Parathyroid adenoma (tissue), 2 donors: ENCODE measurements at regions not wholly inside any gene's neighbourhood (a gene's known extent, or its start where the extent isn't known, plus 50 kb on each side); places are given as distances from the start of the nearest gene placed in this dataset.
"Not testable (repeated sequence)": the region's sequence is repeated elsewhere in the genome, so short reads cannot be mapped to it uniquely, and the experiment has no call there.

Experiments
- H2AFZ ChIP-seq: fragments of 300-600 bp; sonication (generic); one replicate; pipeline ENCODE4 v1.7.0; 2017; ENCODE audit warnings: antibody characterized with exemption, mild to moderate bottlenecking
- H3K27ac ChIP-seq: fragments of 300-600 bp; sonication (generic); one replicate; pipeline ENCODE4 v1.7.0; 2017
- H3K27me3 ChIP-seq: fragments of 300-600 bp; sonication (generic); one replicate; pipeline ENCODE4 v1.7.0; 2017; ENCODE audit warnings: low read length; ENCODE audit not compliant: control insufficient read depth, insufficient read depth
- H3K36me3 ChIP-seq: fragments of 300-600 bp; sonication (generic); one replicate; pipeline ENCODE4 v1.7.0; 2017; ENCODE audit warnings: low read length; ENCODE audit not compliant: control insufficient read depth, insufficient read depth
- H3K4me1 ChIP-seq: fragments of 300-600 bp; sonication (generic); one replicate; pipeline ENCODE4 v1.7.0; 2017; ENCODE audit warnings: control low read depth
- H3K4me2 ChIP-seq: fragments of 300-600 bp; sonication (generic); one replicate; pipeline ENCODE4 v1.7.0; 2017; ENCODE audit warnings: low read length
- H3K4me3 ChIP-seq: fragments of 300-600 bp; sonication (generic); one replicate; pipeline ENCODE4 v1.7.0; 2017; ENCODE audit warnings: low read depth, low read length
- H3K79me2 ChIP-seq: fragments of 300-600 bp; sonication (generic); one replicate; pipeline ENCODE4 v1.7.0; 2017; ENCODE audit warnings: control low read depth
- H3K9ac ChIP-seq: fragments of 300-600 bp; sonication (generic); one replicate; pipeline ENCODE4 v1.7.0; 2017; ENCODE audit warnings: mild to moderate bottlenecking
- H3K9me3 ChIP-seq: fragments of 300-600 bp; sonication (generic); one replicate; pipeline ENCODE4 v1.7.0; 2017; ENCODE audit warnings: low read length; ENCODE audit not compliant: control insufficient read depth
- TF ChIP-seq, protein P1 (sequence below): fragments of 300-600 bp; sonication (generic); IDR thresholded peaks from one replicate; pipeline ENCODE4 v1.7.0; 2017; ENCODE audit warnings: antibody characterized with exemption, mild to moderate bottlenecking
- donor health status: primary hyperparathyroidism.

GRCh38 chr20:30630761-30631160 lies 626.7 kb upstream of the DEFB115 start:
- H3K36me3 ChIP-seq: no peaks in the 10 kb centered on the region
- H3K79me2 ChIP-seq: no peaks in the 10 kb centered on the region
- H3K4me1 ChIP-seq: no peaks in the 10 kb centered on the region
- H3K27me3 ChIP-seq: no peaks in the 10 kb centered on the region
- no peak overlapping the region for H2AFZ ChIP-seq
- no peak overlapping the region for H3K4me2 ChIP-seq
- no peak overlapping the region for H3K27ac ChIP-seq
- no peak overlapping the region for H3K9ac ChIP-seq
- no peak overlapping the region for H3K4me3 ChIP-seq
- no peaks in the 10 kb centered on the region for H3K9me3 ChIP-seq
- TF ChIP-seq, protein P1, sequence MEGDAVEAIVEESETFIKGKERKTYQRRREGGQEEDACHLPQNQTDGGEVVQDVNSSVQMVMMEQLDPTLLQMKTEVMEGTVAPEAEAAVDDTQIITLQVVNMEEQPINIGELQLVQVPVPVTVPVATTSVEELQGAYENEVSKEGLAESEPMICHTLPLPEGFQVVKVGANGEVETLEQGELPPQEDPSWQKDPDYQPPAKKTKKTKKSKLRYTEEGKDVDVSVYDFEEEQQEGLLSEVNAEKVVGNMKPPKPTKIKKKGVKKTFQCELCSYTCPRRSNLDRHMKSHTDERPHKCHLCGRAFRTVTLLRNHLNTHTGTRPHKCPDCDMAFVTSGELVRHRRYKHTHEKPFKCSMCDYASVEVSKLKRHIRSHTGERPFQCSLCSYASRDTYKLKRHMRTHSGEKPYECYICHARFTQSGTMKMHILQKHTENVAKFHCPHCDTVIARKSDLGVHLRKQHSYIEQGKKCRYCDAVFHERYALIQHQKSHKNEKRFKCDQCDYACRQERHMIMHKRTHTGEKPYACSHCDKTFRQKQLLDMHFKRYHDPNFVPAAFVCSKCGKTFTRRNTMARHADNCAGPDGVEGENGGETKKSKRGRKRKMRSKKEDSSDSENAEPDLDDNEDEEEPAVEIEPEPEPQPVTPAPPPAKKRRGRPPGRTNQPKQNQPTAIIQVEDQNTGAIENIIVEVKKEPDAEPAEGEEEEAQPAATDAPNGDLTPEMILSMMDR: no peak

DNA sequence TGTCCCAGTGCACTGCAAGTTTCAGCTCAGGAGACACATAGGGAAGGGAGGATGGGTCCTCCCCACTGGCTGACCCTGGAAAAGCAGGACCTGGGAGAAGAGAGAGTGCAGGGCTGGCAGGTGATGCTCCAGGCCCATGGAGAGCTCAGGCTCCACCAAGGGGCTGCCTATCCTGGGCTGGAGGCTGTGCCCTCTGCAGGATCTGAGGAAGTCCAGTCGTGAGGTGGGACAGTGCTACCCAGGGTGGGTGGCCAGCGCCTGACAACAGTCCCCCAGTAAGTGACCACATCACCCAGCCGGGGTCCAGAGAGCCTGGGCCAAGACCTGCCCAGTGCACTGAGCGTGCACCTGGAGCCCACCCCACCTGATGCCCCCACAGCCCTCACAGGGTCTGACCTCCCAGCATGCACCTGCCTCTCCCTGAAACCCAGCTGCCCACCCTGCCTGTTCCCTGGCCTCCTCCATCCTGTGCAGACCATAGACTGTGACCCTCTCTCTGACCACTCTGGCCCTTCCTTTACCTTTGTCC lies 626.1 kb upstream of the DEFB115 start:
- not testable (repeated sequence) for H3K9ac ChIP-seq, H3K36me3 ChIP-seq, H2AFZ ChIP-seq, H3K9me3 ChIP-seq, H3K27me3 ChIP-seq, H3K27ac ChIP-seq, H3K79me2 ChIP-seq, H3K4me2 ChIP-seq, H3K4me1 ChIP-seq, H3K4me3 ChIP-seq

- not testable (repeated sequence) for H3K79me2 ChIP-seq, H3K4me2 ChIP-seq, H3K27ac ChIP-seq, H3K27me3 ChIP-seq, H3K4me1 ChIP-seq, H3K9ac ChIP-seq, H3K4me3 ChIP-seq, H2AFZ ChIP-seq, H3K9me3 ChIP-seq, H3K36me3 ChIP-seq
Observed at GRCh38 chr20:30632773-30633172, 624.7 kb upstream of the DEFB115 start.

DNA sequence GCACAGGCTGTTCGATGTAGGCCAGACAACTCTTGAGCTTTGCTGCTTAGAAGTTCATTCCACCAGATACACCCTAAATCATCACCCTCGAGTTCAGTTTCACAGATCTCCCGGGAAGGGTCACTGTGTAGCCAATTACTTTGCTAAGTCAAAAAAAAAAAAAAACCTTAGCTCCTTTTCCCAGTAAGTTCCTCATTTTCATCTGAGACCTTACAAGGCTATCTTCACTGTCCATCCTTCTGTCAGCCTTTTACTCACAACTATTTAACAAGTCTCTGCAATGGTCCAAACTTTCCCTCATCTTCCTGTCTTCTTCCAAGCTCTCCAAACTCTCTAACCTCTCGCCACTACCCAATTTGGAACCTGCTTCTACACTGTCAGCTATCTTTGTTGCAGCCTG lies 615.9 kb upstream of the DEFB115 start:
- H3K36me3 ChIP-seq, H3K27ac ChIP-seq, H2AFZ ChIP-seq, H3K9me3 ChIP-seq, H3K79me2 ChIP-seq, H3K4me3 ChIP-seq, H3K4me1 ChIP-seq, H3K27me3 ChIP-seq, H3K9ac ChIP-seq, H3K4me2 ChIP-seq: not testable (repeated sequence)

DNA sequence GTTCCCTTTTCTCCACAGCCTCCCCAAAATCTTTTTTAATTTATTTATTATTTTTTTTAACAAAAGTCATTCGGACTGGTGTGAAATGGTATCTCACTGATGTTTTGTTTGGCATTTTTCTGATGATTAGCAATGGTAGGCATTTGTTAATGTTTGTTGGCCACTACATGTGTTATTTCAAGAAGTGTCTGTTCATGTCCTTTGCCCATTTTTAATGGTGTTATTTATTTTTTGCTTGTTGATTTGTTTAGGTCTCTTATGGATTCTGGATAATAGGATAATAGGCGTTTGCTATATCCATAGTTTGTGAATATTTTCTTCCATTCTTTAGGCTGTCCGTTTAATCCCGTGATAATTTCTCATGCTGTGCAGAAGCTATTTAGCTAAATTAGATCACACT lies 596.5 kb upstream of the DEFB115 start:
- H3K4me1 ChIP-seq, H3K27ac ChIP-seq, H3K4me2 ChIP-seq, H2AFZ ChIP-seq, H3K9ac ChIP-seq, H3K36me3 ChIP-seq, H3K27me3 ChIP-seq, H3K79me2 ChIP-seq, H3K9me3 ChIP-seq, H3K4me3 ChIP-seq: not testable (repeated sequence)

- not testable (repeated sequence) for H3K4me3 ChIP-seq, H3K27me3 ChIP-seq, H3K4me1 ChIP-seq, H3K36me3 ChIP-seq, H3K79me2 ChIP-seq, H3K4me2 ChIP-seq, H3K9me3 ChIP-seq, H3K27ac ChIP-seq, H3K9ac ChIP-seq, H2AFZ ChIP-seq
Observed at GRCh38 chr20:30668418-30668817, 589.0 kb upstream of the DEFB115 start.

GRCh38 chr20:30669330-30670029 lies 588.0 kb upstream of the DEFB115 start:
- H3K9ac ChIP-seq, H3K79me2 ChIP-seq, H2AFZ ChIP-seq: not testable (repeated sequence)

DNA sequence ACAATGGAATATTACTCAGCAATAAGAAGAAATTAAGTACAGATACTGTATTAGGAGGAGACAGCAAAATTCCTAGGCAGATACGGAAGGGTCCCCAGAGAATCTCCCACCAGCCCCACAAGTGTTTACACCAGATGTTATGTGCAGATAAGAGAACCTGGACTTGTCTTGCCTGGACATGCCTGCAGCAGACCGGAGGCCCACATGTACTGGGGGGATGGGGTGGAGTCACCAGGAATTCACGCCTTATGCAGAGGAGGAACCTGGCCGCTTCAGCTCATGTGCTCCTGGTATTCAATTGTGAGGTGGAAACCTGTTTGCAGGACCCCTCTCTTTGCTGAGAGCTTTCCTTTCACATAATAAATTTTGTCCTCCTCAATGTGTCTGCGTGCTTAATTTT lies 586.3 kb upstream of the DEFB115 start:
- not testable (repeated sequence) for H3K27me3 ChIP-seq, H3K4me2 ChIP-seq, H3K36me3 ChIP-seq, H3K9ac ChIP-seq, H3K4me3 ChIP-seq, H3K4me1 ChIP-seq, H3K27ac ChIP-seq, H3K79me2 ChIP-seq, H3K9me3 ChIP-seq, H2AFZ ChIP-seq

More at GRCh38 chr20:30669330-30670029, 588.0 kb upstream of the DEFB115 start:
- not testable (repeated sequence) for H3K36me3 ChIP-seq, H3K9me3 ChIP-seq, H3K4me1 ChIP-seq, H3K4me3 ChIP-seq, H3K4me2 ChIP-seq, H3K27ac ChIP-seq, H3K27me3 ChIP-seq

DNA sequence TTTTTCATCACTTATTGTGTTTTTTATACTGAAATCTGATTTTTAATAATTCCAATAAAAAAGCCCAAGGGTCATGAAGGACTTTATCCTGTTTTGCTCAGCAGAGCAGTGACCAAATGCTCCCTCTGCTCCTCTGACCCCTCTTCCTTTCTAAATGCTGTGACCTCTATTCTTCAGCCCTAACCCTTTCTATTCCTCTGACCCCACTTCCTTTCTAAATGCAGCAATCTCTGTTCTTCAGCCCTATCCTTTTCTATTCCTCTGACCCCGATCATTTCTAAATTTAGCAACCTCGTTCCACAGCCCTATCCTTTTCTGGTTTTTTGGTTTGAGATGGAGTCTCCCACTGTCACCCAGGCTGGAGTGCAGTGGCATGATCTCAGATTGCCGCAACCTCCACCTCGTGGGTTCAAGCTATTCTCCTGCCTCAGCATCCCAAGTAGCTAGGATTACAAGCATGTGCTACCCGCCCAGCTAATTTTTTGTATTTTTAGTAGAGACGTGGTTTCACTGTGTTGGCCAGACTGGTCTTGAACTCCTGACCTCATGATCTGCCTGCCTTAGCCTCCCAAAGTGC lies 581.4 kb upstream of the DEFB115 start:
- not testable (repeated sequence) for H2AFZ ChIP-seq, H3K36me3 ChIP-seq, H3K4me2 ChIP-seq, H3K9me3 ChIP-seq, H3K4me3 ChIP-seq, H3K79me2 ChIP-seq, H3K27ac ChIP-seq, H3K9ac ChIP-seq, H3K27me3 ChIP-seq, H3K4me1 ChIP-seq

GRCh38 chr20:30682236-30682635 lies 575.2 kb upstream of the DEFB115 start:
- H2AFZ ChIP-seq, H3K36me3 ChIP-seq, H3K27me3 ChIP-seq, H3K4me2 ChIP-seq, H3K4me1 ChIP-seq, H3K9me3 ChIP-seq, H3K27ac ChIP-seq, H3K9ac ChIP-seq, H3K4me3 ChIP-seq, H3K79me2 ChIP-seq: not testable (repeated sequence)
